ENCODE measurements at regions not wholly inside any gene's neighbourhood (a gene's known extent, or its start where the extent isn't known, plus 50 kb on each side); places are given as distances from the start of the nearest gene placed in this dataset.

GRCh38 chr1:104854529-104854928 is 1104.8 kb downstream of the AMY1C start:
- no peak for DNase-seq (ENCODE audit: low spot score)
- TF ChIP-seq REST (IDR thresholded peaks at IDR 0.05) (no peak), SP1 (IDR thresholded peaks at IDR 0.05) (no peak), RXRA (IDR thresholded peaks at IDR 0.05) (no peak), EGR1 (IDR thresholded peaks at IDR 0.05; ENCODE audit: low read depth in 2 of 2) (no peak), RAD21 (IDR thresholded peaks at IDR 0.05) (no peak), ZBTB33 (IDR thresholded peaks at IDR 0.05) (no peak), JUND (IDR thresholded peaks at IDR 0.05) (no peak), FOXA1 (IDR thresholded peaks at IDR 0.05) (no peak), HNF4G (IDR thresholded peaks at IDR 0.05) (no peak)
- no peak overlapping the region for H3K9ac ChIP-seq (ENCODE audit: low read depth in 1 of 2, low read length in 2 of 2)
- 58% methylated on average over 2 of the region's 2 CpGs for WGBS
- no peaks in the 10 kb centered on the region for H3K36me3 ChIP-seq (ENCODE audit: control insufficient read depth in 4 of 4, insufficient read depth in 3 of 4, low read depth in 1 of 4, low read length in 3 of 4)
- no peak overlapping the region for H3K27ac ChIP-seq (ENCODE audit: low read depth in 1 of 2, low read length in 2 of 2)
- H3K27me3 ChIP-seq (ENCODE audit: control insufficient read depth in 4 of 4, insufficient read depth in 4 of 4, low read length in 3 of 4), result no peaks in the 10 kb centered on the region
- no peaks in the 10 kb centered on the region for H3K4me1 ChIP-seq (ENCODE audit: control insufficient read depth in 4 of 4, insufficient read depth in 4 of 4, low read length in 3 of 4)
- H3K4me3 ChIP-seq (ENCODE audit: low read depth in 1 of 3, low read length in 3 of 3), result no peak overlapping the region
- peaks cover 0 to 2% (median 0%) of the 10 kb centered on the region in 4 donors for H3K9me3 ChIP-seq (ENCODE audit: control insufficient read depth in 4 of 4, low read length in 3 of 4)

DNA sequence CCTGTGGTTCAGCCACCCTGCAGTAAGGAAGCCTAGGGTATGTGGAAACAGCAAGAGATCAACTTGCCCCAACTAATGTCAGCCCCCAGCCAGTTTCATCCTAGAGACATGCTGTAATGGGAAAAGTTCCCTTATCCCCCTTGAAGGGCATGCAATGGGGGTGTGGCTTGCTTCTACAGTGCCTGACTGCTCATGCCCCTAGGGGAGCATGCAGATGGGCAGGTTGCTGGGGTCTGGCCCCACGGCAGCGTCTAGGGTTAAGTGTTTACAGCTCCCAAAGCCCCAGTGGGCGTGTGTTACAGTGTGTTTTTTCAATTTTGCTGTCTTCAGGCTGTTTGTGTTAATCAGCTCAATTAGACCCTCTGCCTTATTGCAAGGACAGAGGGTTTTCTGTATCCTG is 1105.9 kb downstream of the AMY1C start:
- H3K36me3 ChIP-seq (ENCODE audit: control insufficient read depth in 4 of 4, insufficient read depth in 3 of 4, low read depth in 1 of 4, low read length in 3 of 4), result no peaks in the 10 kb centered on the region
- H3K27me3 ChIP-seq (ENCODE audit: control insufficient read depth in 4 of 4, insufficient read depth in 4 of 4, low read length in 3 of 4), result no peaks in the 10 kb centered on the region
- H3K27ac ChIP-seq (ENCODE audit: low read depth in 1 of 2, low read length in 2 of 2), result no peak overlapping the region
- TF ChIP-seq GABPA (IDR thresholded peaks at IDR 0.05 in 1 of 2, conservative IDR thresholded peaks at IDR 0.05 in 1 of 2) (no peak), REST (IDR thresholded peaks at IDR 0.05) (no peak), FOXA1 (IDR thresholded peaks at IDR 0.05) (no peak), RAD21 (IDR thresholded peaks at IDR 0.05) (no peak), HNF4G (IDR thresholded peaks at IDR 0.05) (no peak), NR2F2 (IDR thresholded peaks at IDR 0.05) (no peak), JUND (IDR thresholded peaks at IDR 0.05) (no peak), YY1 (IDR thresholded peaks at IDR 0.05) (no peak), ZBTB33 (IDR thresholded peaks at IDR 0.05) (no peak), RXRA (IDR thresholded peaks at IDR 0.05) (no peak), FOXA2 (IDR thresholded peaks at IDR 0.05) (no peak), CTCF (IDR thresholded peaks at IDR 0.05; ENCODE audit: low read depth, low read length, missing input control) (no peak)
- TF ChIP-seq, protein P1, sequence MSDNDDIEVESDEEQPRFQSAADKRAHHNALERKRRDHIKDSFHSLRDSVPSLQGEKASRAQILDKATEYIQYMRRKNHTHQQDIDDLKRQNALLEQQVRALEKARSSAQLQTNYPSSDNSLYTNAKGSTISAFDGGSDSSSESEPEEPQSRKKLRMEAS (IDR thresholded peaks at IDR 0.05), result no peak
- WGBS, result 66% methylated on average over 3 of the region's 3 CpGs
- H3K4me3 ChIP-seq (ENCODE audit: low read depth in 1 of 3, low read length in 3 of 3), result no peak overlapping the region
- H3K9me3 ChIP-seq (ENCODE audit: control insufficient read depth in 4 of 4, low read length in 3 of 4), result peaks cover 0 to 3% (median under 1%) of the 10 kb centered on the region in 4 donors
- H3K9ac ChIP-seq (ENCODE audit: low read depth in 1 of 2, low read length in 2 of 2), result no peak overlapping the region
- DNase-seq (ENCODE audit: low spot score), result no peak
- H3K4me1 ChIP-seq (ENCODE audit: control insufficient read depth in 4 of 4, insufficient read depth in 4 of 4, low read length in 3 of 4), result no peaks in the 10 kb centered on the region

All from liver (tissue), 8 donors.